ENCODE measurements at regions not wholly inside any gene's neighbourhood (a gene's known extent, or its start where the extent isn't known, plus 50 kb on each side); places are given as distances from the start of the nearest gene placed in this dataset.

- DNase-seq (ENCODE audit: low read depth in 4 of 4, low spot score in 3 of 4): no peak
Measured at GRCh38 chr1:221944247-221944870, 202.5 kb upstream of the DUSP10 start.

GRCh38 chr1:221940631-221941030, 198.7 kb upstream of the DUSP10 start:
- no peak for DNase-seq (ENCODE audit: low read depth in 4 of 4, low spot score in 3 of 4)

- no peak for DNase-seq (ENCODE audit: low read depth in 4 of 4, low spot score in 3 of 4)
Measured at GRCh38 chr1:221939607-221940006, 197.7 kb upstream of the DUSP10 start.

GRCh38 chr1:221937155-221937953, 195.5 kb upstream of the DUSP10 start:
- no peak for DNase-seq (ENCODE audit: low read depth in 4 of 4, low spot score in 3 of 4)

- no peak for DNase-seq (ENCODE audit: low read depth in 4 of 4, low spot score in 3 of 4)
Measured at GRCh38 chr1:221933814-221934213, 191.9 kb upstream of the DUSP10 start.

GRCh38 chr1:221926441-221926840, 184.6 kb upstream of the DUSP10 start:
- DNase-seq (ENCODE audit: low read depth in 4 of 4, low spot score in 3 of 4): no peak

- DNase-seq (ENCODE audit: low read depth in 4 of 4, low spot score in 3 of 4): no peak
Measured at GRCh38 chr1:221925947-221926346, 184.1 kb upstream of the DUSP10 start.

- DNase-seq (ENCODE audit: low read depth in 4 of 4, low spot score in 3 of 4): no peak
Measured at GRCh38 chr1:221923929-221924598, 182.2 kb upstream of the DUSP10 start.

GRCh38 chr1:221921936-221922335, 180.0 kb upstream of the DUSP10 start:
- no peak for DNase-seq (ENCODE audit: low read depth in 4 of 4, low spot score in 3 of 4)

GRCh38 chr1:221919743-221920142, 177.9 kb upstream of the DUSP10 start:
- no peak for DNase-seq (ENCODE audit: low read depth in 4 of 4, low spot score in 3 of 4)

GRCh38 chr1:221919341-221919740, 177.5 kb upstream of the DUSP10 start:
- DNase-seq (ENCODE audit: low read depth in 4 of 4, low spot score in 3 of 4): no peak

GRCh38 chr1:221916176-221916575, 174.3 kb upstream of the DUSP10 start:
- DNase-seq (ENCODE audit: low read depth in 4 of 4, low spot score in 3 of 4): no peak

- DNase-seq (ENCODE audit: low read depth in 4 of 4, low spot score in 3 of 4): no peak
Measured at GRCh38 chr1:221915764-221916163, 173.9 kb upstream of the DUSP10 start.

- DNase-seq (ENCODE audit: low read depth in 4 of 4, low spot score in 3 of 4): no peak
Measured at GRCh38 chr1:221913351-221913892, 171.5 kb upstream of the DUSP10 start.

- no peak for DNase-seq (ENCODE audit: low read depth in 4 of 4, low spot score in 3 of 4)
Measured at GRCh38 chr1:221912230-221912629, 170.3 kb upstream of the DUSP10 start.

- no peak for DNase-seq (ENCODE audit: low read depth in 4 of 4, low spot score in 3 of 4)
Measured at GRCh38 chr1:221911714-221912113, 169.8 kb upstream of the DUSP10 start.

- no peak for DNase-seq (ENCODE audit: low read depth in 4 of 4, low spot score in 3 of 4)
Measured at GRCh38 chr1:221910222-221910621, 168.3 kb upstream of the DUSP10 start.

- DNase-seq (ENCODE audit: low read depth in 4 of 4, low spot score in 3 of 4): no peak
Measured at GRCh38 chr1:221908573-221908972, 166.7 kb upstream of the DUSP10 start.

- DNase-seq (ENCODE audit: low read depth in 4 of 4, low spot score in 3 of 4): no peak
Measured at GRCh38 chr1:221907166-221907932, 165.5 kb upstream of the DUSP10 start.

- DNase-seq (ENCODE audit: low read depth in 4 of 4, low spot score in 3 of 4): no peak
Measured at GRCh38 chr1:221905802-221906201, 163.9 kb upstream of the DUSP10 start.

GRCh38 chr1:221904319-221904718, 162.4 kb upstream of the DUSP10 start:
- no peak for DNase-seq (ENCODE audit: low read depth in 4 of 4, low spot score in 3 of 4)
